H1 (cell line): ENCODE measurements at regions not wholly inside any gene's neighbourhood (a gene's known extent, or its start where the extent isn't known, plus 50 kb on each side); places are given as distances from the start of the nearest gene placed in this dataset.
A peak's percentile ranks its signal among the peaks of the same experiment; 100 is the strongest.

Experiments used
- CTCF ChIA-PET: fragments of 300-600 bp; sonication (Branson Sonifier 250); formaldehyde crosslinking; loops from one replicate; lab custom pipeline; 2021; ENCODE audit not compliant: partially characterized antibody; lab: Charles Lee
- POLR2A ChIA-PET: fragments of 300-600 bp; sonication (Branson Sonifier 250); formaldehyde crosslinking; loops from one replicate; lab custom pipeline; 2021; ENCODE audit warnings: inconsistent platforms; ENCODE audit not compliant: partially characterized antibody; lab: Charles Lee
- DNase-seq, 2 experiments: peaks; one replicate each; pipeline versions ENCODE4 v3.0.0 to v3.0.0-alpha.2; 2010 to 2022; ENCODE audit warnings: low spot score in 2 of 2, low read depth in 1 of 2, mixed read lengths in 1 of 2
- FAIRE-seq: peaks from 2 replicates; lab custom pipeline; 2011; peaks lifted over from hg19 to GRCh38; lab: Jason Lieb, UNC
- H2AFZ ChIP-seq: 2 replicates; pipeline ENCODE4 v1.8.1; 2012; ENCODE audit warnings: low read length, inconsistent platforms
- H2AK5ac ChIP-seq: 2 replicates; pipeline ENCODE4 v1.6.1; 2013; ENCODE audit warnings: low read depth, low read length
- H2BK120ac ChIP-seq: replicated peaks from 2 replicates; pipeline ENCODE3; 2013; ENCODE audit warnings: low read depth, low read length, inconsistent platforms
- H2BK12ac ChIP-seq: 2 replicates; pipeline ENCODE4 v1.6.1; 2013; ENCODE audit warnings: low read depth, low read length
- H2BK15ac ChIP-seq: 2 replicates; pipeline ENCODE4 v1.6.1; 2013; ENCODE audit warnings: low read length
- H2BK20ac ChIP-seq: 2 replicates; pipeline ENCODE4 v1.6.1; 2013; ENCODE audit warnings: low read length
- H2BK5ac ChIP-seq: 2 replicates; pipeline ENCODE4 v1.6.1; 2013; ENCODE audit warnings: low read depth, low read length
- H3K14ac ChIP-seq: 2 replicates; pipeline ENCODE4 v1.6.1; 2013; ENCODE audit warnings: inconsistent platforms; ENCODE audit not compliant: insufficient read length
- H3K18ac ChIP-seq: 2 replicates; pipeline ENCODE4 v1.6.1; 2013; ENCODE audit warnings: low read length; ENCODE audit errors: extremely low read depth
- H3K23ac ChIP-seq: 2 replicates; pipeline ENCODE4 v1.6.1; 2013; ENCODE audit warnings: inconsistent platforms; ENCODE audit not compliant: insufficient read length
- H3K23me2 ChIP-seq: 2 replicates; pipeline ENCODE4 v1.6.1; 2013; ENCODE audit warnings: low read depth, low read length
- H3K27ac ChIP-seq: 2 replicates; pipeline ENCODE4 v1.6.1; 2011; ENCODE audit warnings: low read depth, low read length, inconsistent platforms
- H3K27me3 ChIP-seq, 4 experiments: replicated peaks in 1 of 4; 1 replicate in 1 of 4; 2 replicates in 3 of 4; pipeline versions ENCODE4 v1.6.1 to v1.8.1; 2011 to 2013; ENCODE audit warnings: low read length in 3 of 4, mild to moderate bottlenecking in 3 of 4, inconsistent platforms in 2 of 4, mixed read lengths in 2 of 4, moderate library complexity in 1 of 4; ENCODE audit not compliant: control insufficient read depth in 3 of 4, insufficient read depth in 3 of 4; ENCODE audit errors: extremely low read depth in 1 of 4
- H3K36me3 ChIP-seq, 4 experiments: 2 replicates each; pipeline versions ENCODE4 v1.6.1 to v1.8.1; 2011 to 2013; ENCODE audit warnings: mild to moderate bottlenecking in 4 of 4, low read length in 3 of 4, moderate library complexity in 2 of 4, control low read depth in 1 of 4, inconsistent platforms in 1 of 4; ENCODE audit not compliant: insufficient read depth in 4 of 4, control insufficient read depth in 2 of 4
- H3K4ac ChIP-seq: replicated peaks from 2 replicates; pipeline ENCODE3; 2013; ENCODE audit warnings: low read length, low read depth, mixed read lengths, inconsistent platforms; ENCODE audit not compliant: insufficient read length
- H3K4me1 ChIP-seq, 4 experiments: replicated peaks in 1 of 4; 1 replicate in 1 of 4; 2 replicates in 3 of 4; pipeline versions ENCODE4 v1.6.1 to v1.8.1; 2011 to 2013; ENCODE audit warnings: low read length in 3 of 4, inconsistent platforms in 2 of 4, mixed read lengths in 1 of 4; ENCODE audit not compliant: insufficient read depth in 4 of 4, control insufficient read depth in 3 of 4
- H3K4me2 ChIP-seq, 2 experiments: 2 replicates each; pipeline versions ENCODE4 v1.6.1 to v1.8.1; 2011 to 2013; ENCODE audit warnings: low read depth in 2 of 2, low read length in 2 of 2, control low read depth in 1 of 2, inconsistent platforms in 1 of 2, mild to moderate bottlenecking in 1 of 2; ENCODE audit not compliant: insufficient read depth in 1 of 2
- H3K4me3 ChIP-seq, 4 experiments: fragments of 200-600, 300-600 bp in 1 of 4; sonication (generic), shearing (Covaris generic), sonication (Bioruptor Twin) in 1 of 4; 2 replicates each; pipeline versions ENCODE4 v1.5.1 to v1.8.1; 2011 to 2016; ENCODE audit warnings: low read length in 4 of 4, low read depth in 3 of 4, control low read depth in 2 of 4, inconsistent platforms in 2 of 4, mild to moderate bottlenecking in 2 of 4, mixed read lengths in 1 of 4, moderate library complexity in 1 of 4; ENCODE audit not compliant: insufficient read depth in 2 of 4; ENCODE audit errors: extremely low read depth in 1 of 4
- H3K56ac ChIP-seq: replicated peaks from 2 replicates; pipeline ENCODE3; 2013; ENCODE audit warnings: low read depth, mild to moderate bottlenecking, mixed read lengths, low read length, inconsistent platforms; ENCODE audit not compliant: insufficient read length
- H3K79me1 ChIP-seq: 2 replicates; pipeline ENCODE4 v1.6.1; 2013; ENCODE audit warnings: low read depth, low read length, control low read depth
- H3K79me2 ChIP-seq, 2 experiments: 2 replicates each; pipeline versions ENCODE4 v1.6.1 to v1.8.1; 2012 to 2013; ENCODE audit warnings: low read length in 2 of 2, mild to moderate bottlenecking in 2 of 2, inconsistent platforms in 1 of 2; ENCODE audit not compliant: insufficient read depth in 2 of 2, control insufficient read depth in 1 of 2
- H3K9ac ChIP-seq, 4 experiments: replicated peaks in 1 of 4; 1 replicate in 1 of 4; 2 replicates in 3 of 4; pipeline versions ENCODE4 v1.6.1 to v1.8.1; 2011 to 2013; ENCODE audit warnings: low read depth in 3 of 4, low read length in 3 of 4, control low read depth in 2 of 4, mild to moderate bottlenecking in 2 of 4, moderate library complexity in 2 of 4, inconsistent platforms in 1 of 4; ENCODE audit errors: extremely low read depth in 1 of 4
- H3K9me3 ChIP-seq, 2 experiments: 2 replicates each; pipeline versions ENCODE4 v1.6.1 to v1.8.1; 2012 to 2013; ENCODE audit warnings: mild to moderate bottlenecking in 2 of 2, moderate library complexity in 2 of 2, control low read depth in 1 of 2, inconsistent platforms in 1 of 2, low read depth in 1 of 2, low read length in 1 of 2, mixed read lengths in 1 of 2; ENCODE audit not compliant: insufficient read depth in 2 of 2
- H4K20me1 ChIP-seq, 2 experiments: replicated peaks in 1 of 2; 2 replicates each; pipeline versions ENCODE3 to v1.8.1; 2011 to 2013; ENCODE audit warnings: inconsistent platforms in 2 of 2, low read length in 2 of 2, mild to moderate bottlenecking in 1 of 2; ENCODE audit not compliant: insufficient read depth in 2 of 2, control insufficient read depth in 1 of 2
- H4K5ac ChIP-seq: 2 replicates; pipeline ENCODE4 v1.6.1; 2013; ENCODE audit warnings: low read length, low read depth, mixed read lengths, inconsistent platforms; ENCODE audit not compliant: insufficient read length
- H4K8ac ChIP-seq: 2 replicates; pipeline ENCODE4 v1.8.0; 2013; ENCODE audit warnings: mild to moderate bottlenecking, moderate library complexity, low read length, inconsistent platforms; ENCODE audit not compliant: insufficient read depth; ENCODE audit errors: extremely low read depth
- H4K91ac ChIP-seq: replicated peaks from 2 replicates; pipeline ENCODE3; 2013; ENCODE audit warnings: low read length, mixed read lengths, inconsistent platforms; ENCODE audit not compliant: insufficient read length
- CTCF ChIP-seq, 3 experiments: IDR thresholded peaks; 1 replicate in 2 of 3; 2 replicates in 1 of 3; pipeline versions ENCODE4 v1.5.1 to v1.6.1; 2011; ENCODE audit warnings: low read length in 3 of 3, mild to moderate bottlenecking in 3 of 3, inconsistent platforms in 2 of 3, low read depth in 1 of 3, moderate library complexity in 1 of 3; ENCODE audit not compliant: insufficient read depth in 1 of 3; ENCODE audit errors: control extremely low read depth in 1 of 3
- KDM5A ChIP-seq: fragments of 200-600 bp; IDR thresholded peaks from 2 replicates; pipeline ENCODE4 v1.7.1; 2012; ENCODE audit warnings: mild to moderate bottlenecking, low read length, inconsistent platforms, mixed read lengths
- SP4 ChIP-seq: IDR thresholded peaks from 2 replicates; pipeline ENCODE4 v1.6.1; 2012; ENCODE audit warnings: low read length, inconsistent platforms
- WGBS, 2 experiments: shearing (Covaris generic) in 1 of 2; methylation state at CpG; one replicate each; pipeline versions ENCODE4 v1.1.6 to v1.1.7; 2013 to 2015; ENCODE audit warnings: low lambda C conversion rate in 2 of 2, mixed read lengths in 2 of 2, inconsistent platforms in 1 of 2, low coverage in 1 of 2, missing lambda C conversion rate in 1 of 2; ENCODE audit not compliant: insufficient replicate concordance in 2 of 2, insufficient coverage in 1 of 2, insufficient read length in 1 of 2; ENCODE audit errors: extremely low coverage in 1 of 2, missing lambda C conversion rate in 1 of 2; 5-methylcytosine and 5-hydroxymethylcytosine counted together

DNA sequence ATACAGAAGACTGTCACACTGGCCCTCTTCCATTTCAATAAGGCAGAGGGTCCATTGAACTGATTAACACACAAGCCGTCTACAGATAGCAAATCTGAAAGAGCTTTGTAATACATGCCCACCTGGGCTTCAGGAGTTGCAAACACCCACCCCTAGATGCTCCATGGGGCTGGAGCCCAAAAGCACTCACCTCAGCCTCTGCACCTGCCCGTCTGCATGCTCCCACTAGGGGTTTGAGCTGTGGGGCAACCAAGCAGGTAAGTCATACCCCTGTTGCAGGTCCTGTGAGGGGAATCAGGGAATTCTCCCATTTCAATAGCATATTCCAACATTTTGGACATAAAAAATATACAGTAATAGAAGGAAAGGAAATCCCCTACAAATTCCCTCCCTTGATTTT is 243.0 kb upstream of the KCNIP4 start:
- H2AK5ac ChIP-seq: no peak overlapping the region
- no peak overlapping the region for H3K23ac ChIP-seq
- H2AFZ ChIP-seq: no peak overlapping the region
- no peaks in the 10 kb centered on the region for H3K79me1 ChIP-seq
- H3K9me3 ChIP-seq: no peaks in the 10 kb centered on the region
- H2BK120ac ChIP-seq: no peak overlapping the region
- ChIA-PET CTCF (interaction anchor here (1.6 kb wide), 1 partner anchor 47 kb away, joined by 3 read pairs; no protein-coding TSS in a partner anchor), POLR2A (no interaction called here)
- FAIRE-seq: no peak
- no peak overlapping the region for H3K27ac ChIP-seq
- no peaks in the 10 kb centered on the region for H4K20me1 ChIP-seq
- peak overlapping the region in 1 of 2 experiments; percentile 30; a peak in 1 of 4 replicates for H3K4me2 ChIP-seq
- no peak overlapping the region for H3K14ac ChIP-seq
- H3K4me3 ChIP-seq: peak overlapping the region in 1 of 4 experiments; percentile 1; a peak in 1 of 8 replicates
- no peak overlapping the region for H2BK20ac ChIP-seq
- H3K36me3 ChIP-seq: no peaks in the 10 kb centered on the region
- DNase-seq: peak in 1 of 2 experiments; percentile 45
- H2BK12ac ChIP-seq: no peak overlapping the region
- H3K4me1 ChIP-seq: peaks cover 0 to 12% (median 5%) of the 10 kb centered on the region in 4 experiments; a peak in 6 of 7 replicates
- H3K18ac ChIP-seq: no peak overlapping the region
- no peaks in the 10 kb centered on the region for H3K23me2 ChIP-seq
- peaks cover 0 to 1% (median 0%) of the 10 kb centered on the region in 4 experiments; a peak in 1 of 7 replicates for H3K27me3 ChIP-seq
- no peak overlapping the region for H2BK15ac ChIP-seq
- H3K56ac ChIP-seq: no peak overlapping the region
- no peak overlapping the region; the same call in 1 of the 2 replicates for H2BK5ac ChIP-seq
- H4K91ac ChIP-seq: no peak overlapping the region
- H4K8ac ChIP-seq: no peak overlapping the region
- H4K5ac ChIP-seq: no peak overlapping the region
- no peak overlapping the region for H3K9ac ChIP-seq
- TF ChIP-seq SP4: no peak
- peak in 1 of 3 experiments; percentile 11; a peak in 1 of 4 replicates for TF ChIP-seq CTCF (IDR thresholded peaks at IDR 0.05; ENCODE audit: control extremely low read depth in 1 of 3, insufficient read depth in 1 of 3, low read depth in 1 of 3, low read length in 3 of 3)
- TF ChIP-seq KDM5A: no peak
- H3K4ac ChIP-seq: no peak overlapping the region
- no peaks in the 10 kb centered on the region for H3K79me2 ChIP-seq
- 60% methylated on average over 2 of the region's 2 CpGs; no CpG with 5 or more reads in 1 of the 2 experiments for WGBS, 2 experiments
